G401.6 (cell line): ENCODE measurements at regions not wholly inside any gene's neighbourhood (a gene's known extent, or its start where the extent isn't known, plus 50 kb on each side); places are given as distances from the start of the nearest gene placed in this dataset.

Experiments
- FAIRE-seq: peaks from 2 replicates; lab custom pipeline; 2012; peaks lifted over from hg19 to GRCh38; lab: Jason Lieb, UNC

DNA sequence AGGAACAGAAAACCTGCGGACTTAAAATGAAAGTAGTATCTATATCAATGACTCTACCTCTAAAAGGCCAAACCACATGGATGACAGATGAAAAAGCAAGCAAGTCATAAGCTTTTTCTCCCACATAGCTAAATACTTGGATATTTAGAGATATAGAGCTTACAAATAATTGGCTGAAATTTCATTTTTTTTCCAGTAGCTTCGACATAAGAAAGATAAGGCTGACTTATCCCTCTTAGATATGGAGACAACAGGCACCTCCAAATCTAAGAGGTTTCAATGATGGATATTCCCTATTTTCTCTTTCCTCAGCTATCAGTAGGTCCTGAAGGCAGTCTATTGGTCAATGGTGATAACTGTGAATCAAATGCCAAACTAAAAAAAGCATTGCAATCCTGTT is 460.3 kb downstream of the MEIS1 start:
- no peak for FAIRE-seq

DNA sequence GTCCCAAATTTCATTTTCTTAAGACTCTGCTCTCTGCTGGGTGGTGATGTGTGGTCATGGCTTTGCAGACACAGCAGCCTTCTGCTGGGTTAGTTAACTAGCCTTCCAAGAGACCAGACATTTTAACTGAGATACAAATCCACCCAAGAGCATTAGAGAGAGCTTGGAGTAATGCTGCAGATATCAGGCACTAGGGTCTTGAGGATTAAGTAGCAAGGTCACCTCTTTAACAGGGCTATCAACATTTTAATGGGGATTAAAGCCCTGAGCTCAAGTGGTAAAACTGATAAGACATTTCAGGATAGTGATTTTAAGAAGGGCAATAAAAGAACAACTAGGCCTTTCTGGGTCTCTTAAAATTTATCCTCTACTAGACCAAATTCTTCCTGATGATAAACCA is 461.2 kb downstream of the MEIS1 start:
- FAIRE-seq, result no peak

DNA sequence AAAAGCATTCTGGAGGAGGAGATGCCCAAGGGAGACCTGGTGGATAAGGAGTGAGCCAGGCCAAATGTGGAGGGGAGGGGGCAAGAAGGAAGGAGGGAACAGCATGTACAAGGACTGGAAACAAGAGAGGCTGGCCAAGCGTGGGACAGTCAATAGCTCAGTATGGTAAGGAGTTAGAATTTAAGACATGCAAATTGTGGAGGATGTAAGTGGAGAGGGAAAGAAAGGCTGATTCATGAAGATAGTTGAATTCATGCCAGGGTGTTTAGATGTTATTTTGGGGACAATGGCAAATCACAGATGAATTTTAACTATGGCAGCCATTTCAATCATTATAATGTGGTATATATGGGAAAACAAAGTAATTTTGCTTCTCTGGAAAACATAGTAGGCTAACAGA is 462.3 kb downstream of the MEIS1 start:
- FAIRE-seq, result no peak

GRCh38 chr2:66897691-66898150 is 462.8 kb downstream of the MEIS1 start:
- FAIRE-seq, result no peak

GRCh38 chr2:66899109-66899508 is 464.2 kb downstream of the MEIS1 start:
- FAIRE-seq, result no peak

DNA sequence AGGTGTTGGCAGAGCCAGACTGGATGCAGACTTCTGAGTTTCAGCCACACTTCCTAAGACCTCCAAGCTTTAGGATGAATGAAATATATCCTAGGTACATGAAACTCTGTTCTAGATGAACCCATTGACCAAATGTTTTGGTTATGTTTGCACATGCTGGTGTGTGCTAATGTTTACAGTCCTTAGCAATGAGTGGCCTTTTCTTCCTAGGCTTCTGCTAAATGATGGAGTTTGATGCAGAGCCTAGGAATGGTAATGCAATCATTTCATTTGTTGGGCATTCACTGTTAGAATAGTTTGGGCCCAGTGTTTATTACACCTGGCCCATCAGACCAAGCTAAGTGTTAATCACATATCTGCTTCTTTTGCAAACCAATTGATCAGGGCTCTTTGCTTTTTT is 464.7 kb downstream of the MEIS1 start:
- no peak for FAIRE-seq

GRCh38 chr2:66901344-66901743 is 466.4 kb downstream of the MEIS1 start:
- FAIRE-seq, result no peak

GRCh38 chr2:66903183-66903582 is 468.3 kb downstream of the MEIS1 start:
- FAIRE-seq, result no peak

- no peak for FAIRE-seq
Measured at GRCh38 chr2:66903745-66904465, 469.0 kb downstream of the MEIS1 start.

GRCh38 chr2:66915237-66915636 is 480.3 kb downstream of the MEIS1 start:
- no peak for FAIRE-seq

DNA sequence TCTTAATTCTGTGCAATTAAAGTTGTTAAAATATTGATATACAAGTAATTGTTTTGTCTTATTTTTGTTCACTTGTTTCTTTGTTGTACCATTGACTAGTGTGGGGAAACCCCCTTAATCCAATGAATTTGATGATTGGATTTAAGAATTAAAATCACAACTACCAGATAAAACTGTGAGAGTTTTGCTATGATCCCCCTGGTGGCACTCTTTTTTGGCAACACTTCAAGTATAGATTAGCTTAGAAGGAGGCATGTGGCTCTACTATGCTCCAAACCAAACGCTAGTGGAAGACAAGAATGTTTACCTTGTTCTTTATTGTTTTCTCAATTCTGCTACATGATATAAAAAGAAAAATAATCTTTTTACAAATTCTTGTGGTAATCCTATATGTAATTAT is 477.8 kb upstream of the ETAA1 start:
- FAIRE-seq, result no peak

DNA sequence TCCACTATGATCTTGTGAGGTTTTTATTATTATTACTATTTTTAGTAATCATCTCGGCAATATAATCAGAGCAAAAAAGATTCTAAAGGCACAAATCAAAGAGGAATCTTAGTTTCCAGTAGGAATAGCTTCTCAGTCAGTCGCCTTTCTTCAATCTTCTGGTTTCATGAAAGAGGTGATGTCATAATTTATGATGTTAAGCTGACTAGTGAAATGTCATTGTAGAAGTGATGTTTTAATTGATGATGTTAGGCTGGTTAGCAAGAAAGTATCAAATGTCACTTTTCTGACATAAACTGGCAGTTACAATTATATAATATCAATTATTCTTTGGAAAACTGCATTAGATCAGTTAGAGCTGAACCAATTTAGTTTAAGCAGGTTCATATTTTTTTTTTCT is 476.7 kb upstream of the ETAA1 start:
- FAIRE-seq, result no peak

DNA sequence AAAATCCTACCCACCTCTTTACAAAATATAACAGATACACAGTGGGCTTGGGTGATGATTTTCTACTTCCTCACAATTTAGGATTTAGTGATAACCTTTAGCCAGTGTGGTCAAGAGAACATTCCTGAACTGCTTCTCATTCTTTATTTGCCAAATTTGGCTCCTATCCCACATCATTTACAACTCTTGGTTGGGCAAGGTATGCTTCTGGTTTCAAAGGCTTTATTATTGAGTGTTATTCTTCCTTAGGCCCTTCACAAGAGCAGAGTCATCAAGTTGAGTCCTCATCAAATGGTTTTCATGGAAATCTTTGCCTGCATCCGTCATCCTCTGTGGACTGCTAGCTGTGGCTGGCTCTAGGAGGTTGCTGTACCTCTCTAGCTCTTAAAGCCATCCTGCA is 472.0 kb upstream of the ETAA1 start:
- FAIRE-seq, result no peak

- FAIRE-seq, result no peak
Measured at GRCh38 chr2:66926594-66927112, 470.5 kb upstream of the ETAA1 start.

DNA sequence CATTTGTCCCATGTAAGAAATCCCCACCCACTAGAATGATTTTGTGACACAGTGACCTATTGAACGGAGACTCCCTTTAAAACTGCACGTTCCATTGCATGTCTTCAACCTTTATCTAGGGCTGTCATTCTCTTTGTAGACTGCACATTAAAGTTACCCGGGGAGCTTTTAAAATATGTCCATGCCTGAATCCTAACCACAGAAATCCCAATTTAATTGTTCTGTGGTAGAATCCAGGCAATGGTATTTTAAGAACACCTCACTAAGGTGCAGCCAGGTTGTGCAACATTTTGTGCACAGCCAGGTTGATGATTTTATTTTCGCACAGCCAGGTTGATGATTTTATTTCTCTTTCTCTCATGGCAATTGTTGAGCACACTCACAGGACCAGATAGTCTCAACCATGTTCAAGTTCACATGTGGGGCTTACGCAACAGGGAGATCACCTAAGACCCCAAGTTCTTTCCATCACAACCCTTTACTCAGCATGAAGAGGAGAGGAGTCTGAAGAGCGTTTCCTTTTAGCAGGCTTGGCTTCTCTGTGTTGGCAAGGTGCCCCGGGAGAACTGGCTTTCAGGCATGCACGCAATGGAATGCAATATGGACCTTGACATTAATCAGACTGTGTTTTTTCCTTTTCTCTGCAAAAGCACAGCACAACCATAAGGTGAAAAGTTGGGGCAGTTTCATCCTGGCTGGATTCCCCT is 467.3 kb upstream of the ETAA1 start:
- FAIRE-seq, result no peak

DNA sequence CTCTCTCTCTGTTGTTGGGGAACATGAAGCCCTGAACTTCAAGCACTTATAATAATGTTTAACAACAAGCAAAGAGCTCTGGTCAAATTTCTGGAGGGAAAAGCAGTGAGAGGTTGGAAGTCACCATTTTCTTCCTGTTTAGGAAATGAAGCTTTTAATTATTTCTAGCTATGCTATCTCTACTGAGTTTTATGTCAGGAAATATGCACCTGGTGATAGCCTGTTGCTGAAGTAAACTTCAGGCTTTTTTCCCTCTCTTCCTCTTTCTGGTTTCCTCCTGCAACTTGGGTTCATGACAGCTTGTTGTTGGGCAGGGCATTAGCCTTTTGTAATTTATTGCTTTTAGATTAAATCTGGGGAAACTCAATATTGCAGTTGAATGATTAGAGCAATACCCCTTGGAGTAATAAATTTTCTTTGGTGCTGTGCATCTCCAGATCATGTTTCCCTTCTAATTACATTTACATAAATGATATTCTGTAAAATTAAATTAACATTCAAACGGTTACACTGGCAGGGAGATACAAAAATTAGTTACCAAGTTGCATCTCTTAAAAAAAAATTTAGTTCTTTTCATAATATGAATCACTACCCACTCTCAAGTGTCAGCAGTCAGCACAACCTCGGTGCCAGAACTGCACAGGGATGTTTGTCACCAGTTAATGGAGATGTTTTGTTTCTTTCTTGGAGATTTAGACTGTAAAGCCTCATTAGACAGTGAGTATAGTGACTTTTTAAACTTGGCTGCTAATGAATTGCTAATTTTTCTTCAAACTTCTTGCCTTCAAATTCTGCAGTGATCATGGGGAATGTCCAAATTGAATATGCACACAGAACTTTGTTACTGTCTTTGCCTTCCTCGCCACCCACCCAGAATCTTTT is 466.6 kb upstream of the ETAA1 start:
- no peak for FAIRE-seq

- FAIRE-seq, result no peak
Measured at GRCh38 chr2:66938471-66938967, 458.6 kb upstream of the ETAA1 start.

- FAIRE-seq, result no peak
Measured at GRCh38 chr2:66940080-66940479, 457.1 kb upstream of the ETAA1 start.

GRCh38 chr2:66948234-66948633 is 448.9 kb upstream of the ETAA1 start:
- FAIRE-seq, result no peak

GRCh38 chr2:66957198-66957597 is 439.9 kb upstream of the ETAA1 start:
- FAIRE-seq, result no peak

GRCh38 chr2:66957677-66958076 is 439.5 kb upstream of the ETAA1 start:
- FAIRE-seq, result no peak

DNA sequence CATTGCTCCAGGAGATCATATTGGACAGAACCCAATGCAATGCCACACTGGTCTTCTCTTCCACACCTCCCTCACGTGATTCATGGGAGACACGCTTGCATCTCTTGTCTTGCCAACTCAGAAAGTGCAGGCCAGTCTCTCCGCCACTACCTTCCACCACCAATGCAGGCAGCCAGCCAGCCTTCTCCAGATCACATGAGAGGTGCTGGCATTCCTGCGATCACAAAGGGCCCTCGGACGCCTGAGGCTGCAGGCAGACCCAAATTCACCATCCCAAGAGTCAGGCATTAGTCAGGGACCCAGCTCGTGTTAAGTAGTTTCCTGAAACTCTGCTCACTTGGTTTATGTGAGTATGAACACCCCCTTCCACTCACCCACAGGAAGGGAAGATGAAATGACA is 437.0 kb upstream of the ETAA1 start:
- FAIRE-seq, result no peak

GRCh38 chr2:66962716-66963115 is 434.4 kb upstream of the ETAA1 start:
- FAIRE-seq, result no peak
